M059J (cell line): ENCODE measurements at regions not wholly inside any gene's neighbourhood (a gene's known extent, or its start where the extent isn't known, plus 50 kb on each side); places are given as distances from the start of the nearest gene placed in this dataset.

Experiments used
- DNase-seq: peaks from one replicate; pipeline ENCODE4 v3.0.0-alpha.2; 2012; ENCODE audit warnings: low read depth

DNA sequence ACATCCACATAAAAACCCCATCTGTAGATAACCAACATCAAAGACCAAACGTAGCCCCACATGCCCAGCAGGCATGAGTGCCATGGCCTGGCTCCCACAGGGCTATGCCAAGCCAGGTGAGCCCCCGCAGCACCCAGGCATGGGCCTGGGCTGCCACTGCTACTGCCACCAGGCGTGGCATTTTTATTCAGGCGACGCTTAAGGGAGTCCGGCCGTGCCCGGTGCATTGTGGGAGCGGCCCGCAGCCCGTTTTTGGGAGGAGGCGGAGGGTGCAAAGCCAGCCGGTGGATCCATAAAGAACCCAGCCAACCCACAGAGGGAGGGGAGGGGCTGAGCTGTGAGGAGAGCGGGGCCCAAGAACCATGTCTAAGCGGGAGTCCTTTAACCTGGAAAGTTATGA, 83.6 kb downstream of the XIST start:
- no peak for DNase-seq

DNA sequence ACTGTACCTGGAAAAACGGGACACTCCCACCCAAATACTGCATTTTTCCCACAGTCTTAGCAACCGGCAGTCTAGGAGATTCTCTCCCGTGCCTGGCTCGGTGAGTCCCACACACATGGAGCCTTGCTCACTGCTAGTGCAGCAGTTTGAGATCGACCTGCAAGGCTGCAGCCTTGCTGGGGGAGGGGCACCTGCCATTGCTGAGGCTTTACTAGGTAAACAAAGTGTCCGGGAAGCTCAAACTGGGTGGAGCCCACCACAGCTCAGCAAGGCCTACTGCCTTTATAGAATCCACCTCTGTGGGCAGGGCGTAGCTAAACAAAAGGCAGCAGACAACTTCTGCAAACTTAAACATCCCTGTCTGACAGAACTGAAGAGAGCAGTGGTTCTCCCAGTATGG, 84.4 kb downstream of the XIST start:
- DNase-seq = no peak

DNA sequence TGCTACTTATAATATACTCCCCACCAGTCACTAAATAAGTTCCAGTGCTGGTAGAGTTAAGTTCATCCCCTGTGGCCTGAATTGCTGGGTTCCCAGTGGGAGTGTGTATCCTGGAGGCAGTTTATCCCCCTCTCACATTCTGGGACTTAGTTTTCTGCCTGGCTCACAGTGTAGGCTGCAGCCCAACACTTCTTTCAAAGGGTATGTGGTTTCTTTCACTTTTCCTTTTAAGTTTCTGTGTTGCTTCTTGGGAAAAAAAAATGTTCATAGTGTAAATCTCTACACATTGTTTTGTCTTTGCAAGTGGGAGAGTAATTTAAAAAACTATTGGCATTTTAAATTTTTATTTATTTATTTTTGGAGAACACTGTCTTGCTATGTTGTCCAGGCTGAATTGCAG, 85.5 kb downstream of the XIST start:
- no peak for DNase-seq

DNA sequence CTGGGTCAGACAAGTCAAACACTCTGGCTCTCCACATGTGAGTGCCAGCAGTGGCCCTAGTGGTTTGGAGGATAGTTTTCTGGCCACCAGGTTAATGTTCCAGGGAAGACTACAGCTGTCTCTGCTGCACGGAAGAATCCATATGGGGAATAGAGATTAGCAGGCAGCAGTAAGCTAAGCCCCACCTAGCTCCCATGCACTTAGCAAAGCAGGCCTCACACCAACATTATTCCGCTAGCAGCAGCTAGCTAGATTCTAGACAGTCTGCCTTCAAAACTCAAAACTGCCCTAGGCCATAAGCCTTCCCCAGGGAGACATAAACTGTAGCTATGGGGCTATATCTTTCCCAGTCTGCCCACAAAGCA, 86.1 kb downstream of the XIST start:
- DNase-seq = no peak

DNA sequence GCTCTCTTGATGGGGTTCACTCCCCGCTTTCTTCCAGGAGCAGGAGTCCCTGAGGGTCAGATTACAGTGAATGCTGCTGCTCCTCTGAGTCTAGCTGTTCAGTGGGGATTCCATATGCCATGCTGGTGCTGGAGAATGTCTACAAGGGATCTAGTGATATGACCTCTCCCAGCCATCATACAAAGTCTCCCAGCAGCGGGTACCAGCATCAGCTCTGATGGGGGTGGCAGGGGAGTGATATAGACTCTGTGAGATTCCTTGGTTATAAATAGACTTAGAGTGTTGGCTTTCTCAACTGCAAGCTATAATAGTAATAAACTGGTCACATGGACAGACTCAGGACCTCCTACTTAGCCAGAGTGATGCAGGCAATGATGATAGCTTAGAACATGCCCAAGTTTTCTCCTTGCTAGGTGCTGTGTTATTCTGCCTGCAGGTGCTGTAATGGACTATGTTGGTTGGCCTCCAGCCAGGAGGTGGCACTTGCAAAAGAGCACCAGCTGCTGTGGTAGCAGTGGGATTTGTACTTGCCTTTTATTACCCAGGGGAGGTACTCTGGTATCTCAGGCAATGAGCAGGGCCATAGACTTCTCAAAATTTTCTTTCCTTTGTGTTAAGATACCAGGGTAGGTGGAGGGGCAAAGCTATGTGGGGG, 86.6 kb downstream of the XIST start:
- no peak for DNase-seq

DNA sequence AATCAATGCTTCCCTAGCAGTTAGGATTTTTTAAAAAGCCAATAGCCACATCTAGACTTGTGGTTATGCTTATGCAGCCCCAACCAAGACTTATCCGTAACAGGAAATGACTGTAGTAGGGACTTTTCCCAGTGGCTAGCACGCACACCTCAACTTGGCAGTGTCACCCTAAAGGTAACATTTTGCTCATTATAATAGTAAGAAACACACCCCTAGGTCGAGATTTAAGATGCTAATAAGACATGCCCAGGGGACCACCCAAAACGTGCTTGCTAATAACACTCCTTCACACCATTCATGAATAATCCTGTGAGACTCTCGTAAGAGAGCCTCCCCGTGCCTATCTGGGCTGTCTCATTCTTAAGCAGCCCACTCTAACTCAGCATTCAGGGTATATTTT, 94.3 kb downstream of the XIST start:
- DNase-seq = peak; percentile 51
